K562 (cell line): ENCODE measurements at regions not wholly inside any gene's neighbourhood (a gene's known extent, or its start where the extent isn't known, plus 50 kb on each side); places are given as distances from the start of the nearest gene placed in this dataset.

Experiments used
- CBFA2T2 ChIP-seq: fragments of 450-650 bp; conservative IDR thresholded peaks from 2 replicates; pipeline ENCODE4 v1.6.1; 2017; ENCODE audit warnings: mild to moderate bottlenecking
- FOS ChIP-seq: IDR thresholded peaks from 3 replicates; pipeline ENCODE4 v1.6.1; 2011; ENCODE audit not compliant: insufficient read length; ENCODE audit errors: extremely low read depth
- FOXM1 ChIP-seq, 2 experiments: fragments of 450-650 bp in 1 of 2; sonication (generic) in 1 of 2; formaldehyde crosslinking in 1 of 2; IDR thresholded peaks; 2 replicates each; pipeline versions ENCODE4 v1.6.1 to v1.9.0; 2017 to 2022; ENCODE audit warnings: low read depth in 2 of 2, mild to moderate bottlenecking in 2 of 2, missing genetic modification reagents in 1 of 2, moderate library complexity in 1 of 2
- FOXP4 ChIP-seq: sonication (generic); formaldehyde crosslinking; IDR thresholded peaks from 2 replicates; pipeline ENCODE4 v1.8.0; 2022; ENCODE audit warnings: mild to moderate bottlenecking, missing genetic modification reagents, borderline replicate concordance
- HNRNPLL ChIP-seq: fragments of 200-400 bp; formaldehyde crosslinking; IDR thresholded peaks from 2 replicates; pipeline ENCODE4 v1.6.1; 2017; ENCODE audit warnings: low read length, low read depth, mild to moderate bottlenecking; ENCODE audit not compliant: poor library complexity, severe bottlenecking
- NR2F6 ChIP-seq: fragments of 450-650 bp; formaldehyde crosslinking; IDR thresholded peaks from 2 replicates; pipeline ENCODE4 v1.4.0; 2020; ENCODE audit warnings: mild to moderate bottlenecking
- POLR2B ChIP-seq: fragments of 450-650 bp; IDR thresholded peaks from 2 replicates; pipeline ENCODE4 v1.6.1; 2018; ENCODE audit warnings: low read depth; ENCODE audit not compliant: partially characterized antibody
- SMAD4 ChIP-seq: fragments of 250-450 bp; sonication (Bioruptor Pico); conservative IDR thresholded peaks from 2 replicates; pipeline ENCODE4 v1.8.0; 2021; ENCODE audit warnings: inconsistent platforms, mild to moderate bottlenecking, moderate library complexity
- SREBF2 ChIP-seq: sonication (generic); formaldehyde crosslinking; IDR thresholded peaks from 2 replicates; pipeline ENCODE4 v1.4.0; 2020; ENCODE audit warnings: mild to moderate bottlenecking, missing genetic modification reagents
- TFE3 ChIP-seq: fragments of 450-650 bp; formaldehyde crosslinking; IDR thresholded peaks from 2 replicates; pipeline ENCODE4 v1.4.0; 2020; ENCODE audit warnings: mild to moderate bottlenecking, mixed read lengths
- ZEB2 ChIP-seq: fragments of 450-650 bp; IDR thresholded peaks from 2 replicates; pipeline ENCODE4 v1.6.1; 2016
- ZNF324 ChIP-seq: fragments of 250-450 bp; sonication (Bioruptor Pico); IDR thresholded peaks from 2 replicates; pipeline ENCODE4 v1.4.0; 2020; ENCODE audit warnings: mild to moderate bottlenecking

GRCh38 chr7:136086712-136087111 is 109.6 kb upstream of the MTPN start (continued):
- TF ChIP-seq FOXP4 (CRISPR knock-in tag) (no peak), TFE3 (no peak), POLR2B (no peak), FOXM1 (IDR thresholded peaks at IDR 0.05; ENCODE audit: low read depth) (peak; percentile 67; the same call in 1 of the 2 replicates), FOXM1 (CRISPR knock-in tag; IDR thresholded peaks at IDR 0.05; ENCODE audit: low read depth) (no peak), SREBF2 (CRISPR knock-in tag) (0 out of 2 replicates have a peak, but pooled peaks have one; percentile 35), ZEB2 (no peak), HNRNPLL (no peak), ZNF324 (CRISPR knock-in tag) (no peak), SMAD4 (no peak), NR2F6 (no peak), FOS (peak; percentile 71), CBFA2T2 (peak; percentile 40)
